ENCODE measurements at regions not wholly inside any gene's neighbourhood (a gene's known extent, or its start where the extent isn't known, plus 50 kb on each side); places are given as distances from the start of the nearest gene placed in this dataset.

DNA sequence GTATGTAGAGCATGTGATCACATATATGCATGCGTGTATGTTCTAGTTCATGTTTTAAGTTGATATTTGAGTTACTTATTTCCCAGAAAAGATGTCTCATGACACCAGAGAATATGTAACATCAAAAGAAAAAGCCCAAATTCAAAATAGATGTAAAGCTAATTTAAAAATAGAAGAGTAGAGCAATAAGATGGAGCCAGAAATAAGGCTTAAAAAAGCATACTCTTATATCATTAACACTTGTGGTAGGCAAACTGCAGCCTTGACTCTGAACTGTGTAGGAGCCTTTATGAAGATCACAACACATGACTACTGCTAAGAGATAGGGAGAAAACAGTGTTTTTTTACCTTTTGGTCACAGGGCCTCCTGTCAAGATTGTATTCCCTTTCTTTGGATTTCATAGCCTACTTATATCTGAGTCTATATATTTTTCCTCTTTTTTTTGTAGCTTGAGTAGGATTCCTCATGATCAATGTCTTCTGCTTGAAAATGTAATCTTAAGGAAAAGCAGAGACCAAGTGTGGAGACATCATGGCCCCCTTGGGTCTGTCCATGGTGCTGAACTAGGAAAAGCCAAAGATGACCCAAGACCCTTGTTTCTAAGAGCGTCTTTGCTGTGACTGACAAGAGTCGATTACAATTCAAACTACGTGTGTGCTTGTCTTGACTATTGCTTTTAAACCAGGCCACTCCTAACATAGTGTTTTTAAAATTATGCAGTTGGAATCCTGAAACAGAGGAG is 390.4 kb downstream of the SHISA9 start:
- DNase-seq (ENCODE audit: low spot score): no peak

DNA sequence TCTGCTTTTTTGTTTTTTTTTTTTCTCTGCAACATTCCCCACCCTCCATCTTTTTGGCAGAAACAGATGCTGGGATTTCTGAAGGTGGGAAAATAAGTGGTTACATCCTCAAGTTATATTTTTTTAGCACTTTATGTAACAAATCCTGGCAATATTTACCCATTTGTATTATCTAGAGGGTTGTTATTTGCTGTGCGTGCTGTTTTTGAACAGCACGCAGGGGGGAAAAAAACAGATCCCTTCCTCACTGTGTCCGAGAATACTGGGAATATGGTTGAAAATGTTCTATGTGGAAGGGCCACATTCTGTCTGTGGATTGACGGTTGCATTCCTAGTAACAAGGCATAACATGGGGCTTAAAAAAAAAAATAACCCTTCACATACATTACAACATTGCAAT is 394.8 kb downstream of the SHISA9 start:
- DNase-seq (ENCODE audit: low spot score): no peak

DNA sequence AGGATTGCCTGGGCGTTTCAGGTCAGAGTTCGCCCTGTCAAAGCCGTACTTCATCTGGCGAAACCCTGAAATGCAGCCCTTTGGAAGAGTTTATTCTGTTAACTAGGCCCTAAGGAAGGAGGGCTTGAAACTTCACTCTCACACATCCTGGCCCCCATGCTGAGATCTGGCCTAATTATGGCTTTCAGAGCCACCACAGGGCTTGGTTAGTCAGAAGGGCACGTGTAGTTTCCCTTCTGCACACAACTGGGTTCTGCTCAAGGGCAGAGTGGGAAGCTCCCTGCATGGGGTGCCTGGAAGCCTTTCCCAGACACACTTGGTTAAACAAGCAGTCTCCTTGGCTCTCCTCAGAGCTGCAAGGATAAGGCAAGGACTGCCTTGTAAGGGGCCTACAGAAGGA is 397.3 kb downstream of the SHISA9 start:
- DNase-seq (ENCODE audit: low spot score): no peak

DNA sequence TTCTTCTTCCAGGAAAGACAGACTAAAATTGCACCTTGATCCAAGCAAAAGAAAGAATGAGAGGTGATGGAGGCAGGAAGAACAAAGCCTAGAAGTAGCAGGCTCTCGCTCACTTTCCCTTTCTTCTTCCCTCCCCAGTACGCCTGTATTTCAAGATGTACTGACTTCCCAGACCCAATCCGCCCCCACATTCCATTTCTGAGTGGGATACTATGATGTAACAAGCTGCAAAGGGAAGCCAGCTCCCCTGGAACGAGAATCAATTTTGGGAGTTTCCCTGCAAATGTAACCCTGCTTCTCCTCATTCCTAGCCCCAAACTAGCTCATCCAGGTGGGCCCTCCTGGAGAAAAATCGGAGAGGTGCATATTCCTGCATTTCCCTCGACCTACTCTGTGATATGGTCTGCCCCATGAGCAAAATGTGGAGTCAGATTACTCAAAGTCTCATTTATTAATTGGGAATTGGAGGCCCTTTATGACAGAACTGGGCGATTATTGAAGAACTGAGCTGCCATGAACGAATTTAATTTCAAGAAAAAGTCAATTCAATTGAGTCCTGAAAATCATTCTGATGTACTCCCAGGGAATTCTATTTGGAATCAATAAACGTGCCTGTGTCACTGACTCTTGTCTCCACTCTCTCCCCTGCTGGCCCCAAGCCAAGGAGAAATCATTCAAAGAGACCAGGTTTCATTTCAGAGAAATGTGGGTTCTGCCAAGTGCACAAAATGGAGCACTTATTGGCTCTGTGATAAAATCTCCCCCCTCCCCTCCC is 398.9 kb downstream of the SHISA9 start:
- DNase-seq (ENCODE audit: low spot score): no peak

DNA sequence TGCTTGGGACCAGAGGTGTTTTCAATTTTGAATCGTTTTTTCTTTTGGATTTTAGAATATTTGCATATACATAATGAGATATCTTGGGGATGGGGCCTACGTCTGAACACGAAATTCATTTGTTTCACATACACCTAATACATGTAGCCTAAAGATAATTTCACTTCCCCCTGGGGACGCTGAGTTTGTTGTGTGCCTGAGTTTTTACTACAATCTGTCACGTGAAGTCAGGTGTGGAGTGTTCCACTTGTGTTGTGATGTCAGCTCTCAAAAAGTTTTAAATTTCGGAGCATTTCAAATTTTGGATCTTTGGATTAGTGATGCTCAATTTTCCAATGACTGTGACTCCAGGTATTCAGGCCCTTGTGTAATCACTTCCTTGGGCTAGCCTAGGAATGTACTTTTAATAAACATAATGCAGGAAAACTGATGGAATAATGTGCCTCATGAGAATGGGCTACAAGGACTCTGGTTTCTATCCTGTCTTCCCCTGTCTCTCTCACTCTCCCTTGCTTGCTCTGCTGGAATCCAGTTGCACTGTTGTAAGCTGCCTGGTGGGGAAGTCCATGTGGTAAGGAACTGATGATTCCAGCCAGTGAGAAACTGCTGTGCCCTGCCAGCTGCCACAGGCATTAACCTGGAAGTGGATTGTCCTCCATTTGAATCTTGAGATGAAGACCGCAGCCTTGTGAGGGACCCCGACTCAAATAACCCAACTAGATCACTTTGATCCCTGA is 403.8 kb downstream of the SHISA9 start:
- no peak for DNase-seq (ENCODE audit: low spot score)

DNA sequence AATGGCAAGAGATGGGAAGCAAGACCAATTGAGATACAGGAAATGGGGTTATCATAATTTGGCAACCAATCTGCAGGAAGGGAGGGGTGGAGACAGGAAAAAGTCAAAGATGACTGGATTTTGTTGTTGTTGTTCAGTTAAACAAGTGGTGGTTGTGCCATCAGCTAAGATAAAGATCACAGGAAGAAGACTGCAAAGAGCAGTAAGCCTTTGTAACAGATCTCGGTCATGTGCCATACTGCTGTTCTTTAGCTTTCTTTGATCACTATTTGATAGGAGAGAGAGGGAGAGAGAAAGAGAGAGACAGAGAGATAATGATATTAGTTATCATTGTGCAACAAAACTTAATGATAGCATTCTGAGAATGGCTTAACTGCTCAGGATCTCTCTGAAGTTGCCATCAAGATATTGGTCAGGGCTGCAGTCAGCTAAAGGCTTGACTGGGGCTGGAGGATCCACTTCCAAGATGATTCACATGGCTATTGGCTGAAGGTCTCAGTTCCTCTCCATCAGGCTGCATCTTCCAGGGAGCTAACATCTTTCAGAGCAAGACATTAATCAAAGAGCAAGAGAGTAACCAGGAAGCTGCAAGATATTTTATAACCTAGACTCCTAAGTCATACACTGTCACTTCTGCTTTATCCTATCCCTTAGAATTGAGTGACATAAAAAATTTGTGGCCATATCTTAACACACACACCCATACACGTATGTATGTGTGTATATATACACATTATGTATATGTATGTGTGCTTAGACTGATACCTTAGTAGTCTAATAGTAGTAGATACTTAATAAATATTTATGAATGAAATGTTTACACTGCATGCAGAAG is 405.0 kb downstream of the SHISA9 start:
- DNase-seq (ENCODE audit: low spot score): no peak

DNA sequence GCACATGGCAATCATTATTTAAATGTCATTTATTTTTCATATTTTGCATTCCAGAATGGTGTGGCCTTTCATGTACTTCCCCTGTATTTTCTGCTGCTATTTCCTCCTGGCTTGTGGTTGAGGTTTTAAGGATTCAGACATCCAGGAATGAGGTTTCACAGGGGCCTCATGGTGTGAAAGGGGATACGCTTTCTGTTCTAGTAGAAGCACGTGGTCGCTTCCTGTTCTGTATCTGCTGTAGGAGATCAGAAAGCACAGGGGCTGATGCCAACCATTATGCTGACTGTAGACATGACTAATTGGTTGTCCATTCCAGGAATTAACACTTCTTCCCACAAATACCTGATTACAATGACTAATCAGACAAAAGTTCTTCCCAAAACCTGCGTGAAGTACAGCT is 405.9 kb downstream of the SHISA9 start:
- no peak for DNase-seq (ENCODE audit: low spot score)

DNA sequence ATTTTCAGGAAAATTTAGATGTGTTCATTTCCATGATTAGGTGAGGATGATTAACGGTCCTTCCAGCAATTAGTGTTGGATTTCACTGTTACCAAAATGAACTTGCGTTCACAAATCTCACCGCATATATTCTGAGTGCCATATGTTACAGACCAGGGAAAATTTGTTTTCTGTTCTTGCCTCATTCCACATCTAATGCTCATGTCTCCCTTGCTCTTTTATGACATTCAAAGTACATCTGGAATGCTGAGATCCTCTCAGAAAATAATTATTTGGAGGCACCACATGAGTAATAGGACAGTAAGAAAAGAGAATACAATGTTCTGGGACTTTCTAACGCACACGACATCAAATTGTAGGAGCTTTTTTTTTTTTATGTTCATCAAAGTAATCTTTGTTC is 406.5 kb downstream of the SHISA9 start:
- no peak for DNase-seq (ENCODE audit: low spot score)

DNA sequence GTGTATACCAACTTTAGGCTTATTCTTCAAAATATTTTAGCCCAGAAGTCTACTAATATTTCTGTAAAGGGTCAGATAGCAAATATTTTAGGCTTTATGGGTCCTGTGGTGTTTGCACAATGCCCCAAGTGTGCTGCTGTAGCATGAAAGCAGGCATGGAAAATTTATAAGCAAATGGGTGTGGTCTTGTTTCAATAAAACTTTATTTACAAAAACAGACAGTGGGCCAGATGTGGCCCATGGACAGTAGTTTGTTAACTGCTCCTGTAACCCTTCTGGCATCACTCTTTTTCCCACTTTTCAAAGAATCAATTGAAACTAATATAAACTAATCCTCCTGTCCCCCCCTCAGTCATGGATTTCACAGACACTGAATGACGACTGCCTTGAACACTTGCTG is 410.7 kb downstream of the SHISA9 start:
- DNase-seq (ENCODE audit: low spot score): no peak

DNA sequence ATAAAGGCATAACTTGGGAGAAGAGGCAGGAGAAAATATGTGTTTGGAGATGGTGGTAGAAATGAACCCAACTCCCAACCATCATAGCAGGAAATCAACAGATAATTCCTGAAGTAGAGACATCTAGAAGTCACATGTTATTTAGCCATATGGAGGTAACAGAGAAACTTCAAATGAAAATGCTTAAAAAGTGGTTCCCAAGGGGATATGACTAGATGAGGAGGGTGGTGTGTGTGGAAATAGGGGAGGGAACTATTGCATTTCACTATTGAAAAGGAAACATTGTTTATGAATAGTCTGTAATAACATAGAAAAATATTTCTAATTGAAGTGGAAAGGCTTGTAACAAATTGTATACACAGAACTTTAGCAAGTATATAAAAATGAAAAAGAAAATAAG is 412.0 kb downstream of the SHISA9 start:
- DNase-seq (ENCODE audit: low spot score): no peak

DNA sequence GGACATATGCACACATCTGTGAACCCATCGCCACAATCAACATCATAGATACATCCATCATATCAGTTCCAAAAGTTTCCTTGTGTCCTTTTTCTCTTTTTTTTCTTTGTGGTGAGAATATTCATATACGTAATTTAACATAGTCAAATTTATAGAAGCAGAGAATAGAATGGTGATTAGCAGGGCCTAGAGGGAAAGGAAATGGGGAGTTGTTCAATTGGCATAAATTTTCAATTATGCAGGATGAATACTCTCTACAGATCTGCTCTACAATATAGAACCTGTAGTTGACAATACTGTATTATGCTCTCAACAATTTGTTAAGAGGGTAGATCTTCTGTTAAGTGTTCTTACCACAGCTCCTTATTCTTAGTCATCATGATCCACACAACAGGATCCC is 413.2 kb downstream of the SHISA9 start:
- no peak for DNase-seq (ENCODE audit: low spot score)

DNA sequence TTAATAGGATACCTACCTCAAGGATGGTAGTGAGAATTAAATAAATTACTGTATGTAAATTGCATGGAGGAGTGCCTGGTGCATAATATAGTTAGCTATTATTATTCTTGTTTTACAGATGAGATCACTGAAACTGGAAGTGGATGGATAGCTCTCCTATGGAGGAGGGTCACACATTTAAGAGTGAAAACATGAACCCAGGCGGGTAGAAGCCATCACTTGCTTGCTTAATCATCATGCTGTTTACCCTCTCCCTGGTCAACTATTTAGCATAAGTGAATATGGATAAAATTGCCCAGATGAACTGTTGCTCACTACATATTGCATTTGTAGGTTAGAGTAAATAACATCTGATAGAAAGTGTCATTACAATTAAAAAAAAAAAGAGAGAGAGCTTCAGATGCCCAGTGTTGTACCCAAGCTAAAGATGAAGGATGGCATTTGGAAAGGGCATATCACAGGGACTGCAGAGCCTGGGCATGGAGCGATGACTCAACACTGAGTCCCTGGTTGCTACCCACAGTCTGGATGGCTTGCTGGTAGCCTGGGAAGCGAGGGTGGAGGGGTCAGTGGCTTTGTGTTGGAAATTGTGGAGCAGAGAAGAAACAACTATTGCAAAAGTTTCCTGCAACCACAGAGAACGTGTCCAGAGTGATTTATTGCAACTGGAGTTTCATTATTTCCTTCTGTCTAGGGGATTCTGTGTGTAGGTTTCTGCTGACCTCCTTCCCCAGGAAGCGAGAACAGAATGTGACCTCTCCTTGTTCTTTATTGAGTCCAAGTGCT is 414.4 kb downstream of the SHISA9 start:
- no peak for DNase-seq (ENCODE audit: low spot score)

DNA sequence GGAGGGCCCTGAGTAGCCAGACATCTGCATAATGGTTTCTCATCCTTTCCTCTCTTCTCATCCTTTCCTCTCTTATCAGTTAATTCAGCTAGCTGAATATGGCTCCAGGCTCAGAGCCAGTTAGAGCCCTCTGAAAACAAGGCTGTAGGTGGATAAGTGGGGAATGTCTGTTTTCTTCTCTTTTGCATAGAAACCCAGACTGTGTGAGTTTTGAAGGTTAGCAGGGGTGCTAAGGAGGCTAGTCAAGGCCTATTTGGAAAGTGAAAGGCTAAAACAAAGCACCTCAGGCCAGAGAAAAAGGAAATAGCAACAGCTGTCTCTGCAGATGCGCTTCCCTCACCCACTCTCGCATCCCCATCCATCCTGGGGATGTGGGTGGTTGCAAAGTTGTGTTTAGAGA is 420.9 kb downstream of the SHISA9 start:
- DNase-seq (ENCODE audit: low spot score): no peak

DNA sequence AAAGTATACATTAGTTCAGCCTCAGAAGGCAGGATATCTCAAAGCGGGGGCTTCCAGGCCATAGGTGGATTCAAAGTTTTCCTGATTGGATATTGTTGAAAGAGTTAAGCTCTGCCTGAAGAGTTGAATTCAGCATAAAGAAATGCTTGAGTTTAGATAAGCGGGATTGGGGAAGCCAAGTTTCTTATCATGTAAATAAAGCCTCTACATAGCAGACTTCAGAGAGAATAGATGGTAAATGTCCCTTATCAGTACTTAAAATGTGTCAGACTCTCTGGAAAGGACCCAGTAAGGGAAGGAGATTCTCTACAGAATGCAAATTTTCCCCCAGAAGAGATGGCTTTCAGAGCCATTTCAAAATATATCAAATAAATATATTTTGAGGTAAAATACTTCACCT is 423.5 kb downstream of the SHISA9 start:
- no peak for DNase-seq (ENCODE audit: low spot score)

DNA sequence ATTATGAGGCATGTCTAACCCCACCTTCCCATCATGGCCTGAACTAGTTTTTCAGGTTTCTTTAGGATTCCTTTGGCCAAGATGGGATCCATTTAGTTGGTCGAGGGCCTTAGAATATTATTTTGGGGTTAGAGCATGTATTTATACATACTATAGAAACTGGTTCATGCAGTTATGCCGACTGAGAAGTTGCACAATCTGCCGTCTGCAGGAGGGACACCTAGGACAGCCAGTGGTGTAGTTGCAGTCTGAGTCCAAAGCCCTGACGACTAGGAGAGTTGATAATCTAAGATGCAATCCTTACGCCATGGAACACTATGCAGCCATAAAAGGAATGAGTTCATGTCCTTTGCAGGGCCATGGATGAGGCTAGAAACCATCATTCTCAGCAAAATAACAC is 424.0 kb downstream of the SHISA9 start:
- no peak for DNase-seq (ENCODE audit: low spot score)

DNA sequence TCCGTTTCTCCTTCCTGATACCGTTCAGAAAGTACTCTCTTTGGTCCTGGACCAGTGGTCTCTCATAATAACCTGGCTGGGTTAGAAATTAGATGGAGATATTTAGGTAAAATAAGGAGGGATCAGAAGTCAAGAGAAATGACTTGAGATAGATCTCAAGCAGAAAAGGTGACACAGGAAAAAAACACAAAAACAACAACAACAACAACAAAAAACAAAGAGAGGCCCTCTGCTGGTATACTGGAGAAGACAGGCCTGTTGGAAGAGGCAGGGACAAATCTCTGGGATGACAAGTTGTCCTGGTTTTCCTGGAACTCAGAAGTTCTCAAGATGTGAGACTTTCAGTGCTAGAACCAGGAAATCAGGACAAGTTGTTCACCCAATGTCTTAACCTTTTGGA is 430.5 kb downstream of the SHISA9 start:
- no peak for DNase-seq (ENCODE audit: low spot score)

DNA sequence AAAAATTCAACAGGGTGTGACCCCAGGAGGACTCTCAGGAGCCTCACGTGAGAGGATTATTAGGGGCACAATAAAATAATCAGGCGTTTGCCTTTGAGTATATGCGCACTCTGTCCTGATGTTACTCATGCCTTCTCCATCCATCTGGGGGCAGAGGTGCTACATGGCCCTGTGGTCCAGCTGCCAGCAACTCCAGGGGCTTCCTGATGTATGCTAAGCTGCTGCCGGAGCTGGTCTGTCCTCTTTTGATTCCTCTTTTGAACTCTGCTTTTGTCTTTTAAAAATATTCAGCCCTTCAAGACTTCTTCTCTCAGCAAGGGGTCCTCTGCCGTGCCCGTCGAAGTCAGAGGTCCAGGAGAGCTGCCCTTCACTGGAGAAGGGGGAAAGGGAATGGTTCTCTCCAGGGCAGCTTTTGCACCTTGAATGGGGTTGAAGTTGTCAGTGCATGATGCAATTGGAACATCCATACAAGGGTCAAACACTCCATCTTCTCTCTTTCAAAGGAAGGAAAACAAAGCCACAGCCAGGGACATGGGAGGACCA is 431.4 kb downstream of the SHISA9 start:
- DNase-seq (ENCODE audit: low spot score): no peak

DNA sequence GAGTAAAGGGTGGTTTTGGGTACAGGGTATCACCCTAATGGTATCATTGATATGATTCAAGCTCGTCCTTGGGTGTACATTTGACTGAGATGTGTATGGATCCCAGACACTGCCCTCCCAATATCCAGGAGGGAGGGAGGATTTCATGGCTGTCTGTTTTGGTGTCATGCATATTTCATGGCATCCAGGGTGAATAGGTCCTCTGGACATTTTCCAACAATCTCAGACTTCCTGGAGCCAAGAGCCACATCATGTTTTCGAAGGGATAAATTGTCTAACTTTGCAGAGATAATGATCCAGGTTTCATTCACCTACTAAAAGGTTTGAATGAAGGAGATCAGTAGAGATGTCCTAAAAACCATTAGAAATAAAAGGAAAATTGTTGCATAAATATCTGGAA is 431.9 kb downstream of the SHISA9 start:
- no peak for DNase-seq (ENCODE audit: low spot score)

DNA sequence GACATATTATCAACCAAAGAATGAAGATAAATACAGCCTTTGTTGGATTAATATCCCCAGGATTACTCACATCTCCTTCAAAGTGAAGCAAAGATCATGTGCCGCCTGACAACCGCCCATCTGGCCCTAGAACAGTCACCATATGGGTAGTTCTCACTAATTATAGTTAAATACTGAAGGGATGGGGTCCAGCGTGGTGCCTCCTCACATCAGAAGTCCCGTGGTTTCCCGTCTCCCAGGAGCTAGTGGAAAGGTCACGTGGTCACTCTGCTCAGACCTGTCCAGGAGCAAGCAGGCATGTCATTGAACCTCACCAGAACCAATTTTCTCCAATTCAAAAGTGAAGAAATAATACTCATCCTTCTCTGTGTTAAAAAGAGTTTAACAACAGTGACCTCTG is 434.5 kb downstream of the SHISA9 start:
- no peak for DNase-seq (ENCODE audit: low spot score)

DNA sequence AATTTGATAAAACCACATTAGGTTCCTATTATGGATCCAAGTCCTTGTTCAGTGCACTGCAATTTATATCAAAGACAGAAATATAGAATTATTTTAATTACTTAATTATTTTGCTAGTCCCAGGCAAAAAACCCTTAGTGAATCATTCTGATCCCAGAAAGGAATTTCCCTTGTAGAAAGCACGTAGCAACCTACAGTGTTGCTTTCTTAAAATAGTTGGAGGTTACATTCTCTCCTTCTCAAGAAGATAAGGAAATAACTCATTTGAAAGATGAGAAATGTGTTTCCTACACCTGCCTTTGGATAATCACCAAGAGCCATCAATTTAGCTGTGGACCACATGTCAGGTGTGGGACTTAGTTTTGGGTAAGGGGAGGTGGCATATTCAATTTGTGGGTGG is 434.9 kb downstream of the SHISA9 start:
- no peak for DNase-seq (ENCODE audit: low spot score)

Measured in HT-29 (cell line).